Upper lobe of left lung (tissue), 6 donors: ENCODE measurements at regions not wholly inside any gene's neighbourhood (a gene's known extent, or its start where the extent isn't known, plus 50 kb on each side); places are given as distances from the start of the nearest gene placed in this dataset.

Experiments
- ATAC-seq, 2 donors: fragments of 200-7000 bp; cut with Tn5 transposase; one replicate each; pipeline ENCODE4 v1.9.1; 2022; ENCODE audit warnings: mild to moderate bottlenecking in 2 of 2, moderate library complexity in 2 of 2; ENCODE audit not compliant: low FRiP score in 2 of 2
- DNase-seq, 2 donors: peaks; one replicate each; pipeline ENCODE4 v3.0.0-alpha.2; 2019 to 2020
- H3K27ac ChIP-seq, 4 donors: fragments of 200-600 bp; sonication (generic); one replicate each; pipeline ENCODE4 v1.5.1; 2016 to 2019
- H3K27me3 ChIP-seq, 4 donors: fragments of 200-600 bp; sonication (generic); one replicate each; pipeline ENCODE4 v1.5.1; 2017 to 2019
- H3K36me3 ChIP-seq, 4 donors: fragments of 200-600 bp; sonication (generic); one replicate each; pipeline ENCODE4 v1.5.1; 2016 to 2019
- H3K4me1 ChIP-seq, 4 donors: fragments of 200-600 bp; sonication (generic); one replicate each; pipeline ENCODE4 v1.5.1; 2018 to 2019
- H3K4me3 ChIP-seq, 4 donors: fragments of 200-600 bp; sonication (generic); one replicate each; pipeline ENCODE4 v1.5.1; 2017 to 2019; ENCODE audit warnings: mild to moderate bottlenecking in 2 of 4, moderate library complexity in 1 of 4
- H3K9me3 ChIP-seq, 4 donors: fragments of 200-600 bp; sonication (generic); one replicate each; pipeline ENCODE4 v1.5.1; 2018 to 2019
- EP300 ChIP-seq, 4 donors: sonication (generic); formaldehyde crosslinking; IDR thresholded peaks; one replicate each; pipeline ENCODE4 v1.5.1; 2017; ENCODE audit warnings: antibody characterized with exemption in 4 of 4, control low read depth in 2 of 4
- POLR2A ChIP-seq, 4 donors: fragments of 450-650 bp; IDR thresholded peaks; one replicate each; pipeline ENCODE4 v1.5.1; 2016 to 2017; ENCODE audit warnings: antibody characterized with exemption in 4 of 4, mild to moderate bottlenecking in 2 of 4
- POLR2AphosphoS5 ChIP-seq, 2 donors: sonication (generic); formaldehyde crosslinking; IDR thresholded peaks; one replicate each; pipeline ENCODE4 v1.5.1; 2017; ENCODE audit warnings: antibody characterized with exemption in 2 of 2
- WGBS, 2 donors: methylation state at CpG; one replicate each; pipeline ENCODE4 v1.1.5; 2017 to 2018; 5-methylcytosine and 5-hydroxymethylcytosine counted together
- TF ChIP-seq, protein P1 (sequence below), 6 experiments: fragments of 450-650 bp in 4 of 6; fragments of 200-600 bp in 2 of 6; sonication (generic) in 2 of 6; IDR thresholded peaks; one replicate each; pipeline ENCODE4 v1.5.1; 2016 to 2019; ENCODE audit warnings: antibody characterized with exemption in 6 of 6
- donor health status: DM: no; HTN: no; CAD: no; lungs with moderate emphysema.
- donor health status: DM: no; HTN: yes; CAD: no; lungs with severe emphysema.

DNA sequence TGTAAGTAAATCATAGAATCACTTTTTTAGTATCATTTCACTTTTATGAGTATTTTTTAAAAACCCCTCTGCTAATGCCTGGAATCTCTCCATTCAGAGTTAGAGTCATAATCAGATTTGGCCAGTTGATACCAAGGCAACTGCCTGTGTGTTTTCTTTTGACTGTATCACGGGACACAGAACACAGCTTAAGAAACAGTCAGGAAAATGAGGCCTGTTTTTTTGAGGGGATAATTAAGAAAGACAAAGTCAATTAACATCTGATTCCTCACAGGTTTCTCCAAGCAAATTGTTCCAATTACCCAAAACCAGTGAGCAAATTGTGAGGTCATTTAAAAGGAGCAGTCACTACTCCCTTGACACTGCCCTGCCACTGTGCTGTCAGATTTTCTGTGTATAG, 944.5 kb upstream of the SOX9 start:
- ATAC-seq, result no peak
- no peaks in the 10 kb centered on the region for H3K36me3 ChIP-seq
- H3K27me3 ChIP-seq, result no peaks in the 10 kb centered on the region
- H3K4me1 ChIP-seq, result no peaks in the 10 kb centered on the region
- no peak overlapping the region for H3K27ac ChIP-seq
- no peak overlapping the region for H3K4me3 ChIP-seq
- H3K9me3 ChIP-seq, result no peaks in the 10 kb centered on the region
- no peak for DNase-seq
- 78 to 81% methylated on average over 1 of the region's 1 CpG for WGBS, 2 donors
- TF ChIP-seq POLR2A (IDR thresholded peaks at IDR 0.05) (no peak), EP300 (IDR thresholded peaks at IDR 0.05) (no peak), POLR2AphosphoS5 (IDR thresholded peaks at IDR 0.05) (no peak)
- TF ChIP-seq, protein P1, sequence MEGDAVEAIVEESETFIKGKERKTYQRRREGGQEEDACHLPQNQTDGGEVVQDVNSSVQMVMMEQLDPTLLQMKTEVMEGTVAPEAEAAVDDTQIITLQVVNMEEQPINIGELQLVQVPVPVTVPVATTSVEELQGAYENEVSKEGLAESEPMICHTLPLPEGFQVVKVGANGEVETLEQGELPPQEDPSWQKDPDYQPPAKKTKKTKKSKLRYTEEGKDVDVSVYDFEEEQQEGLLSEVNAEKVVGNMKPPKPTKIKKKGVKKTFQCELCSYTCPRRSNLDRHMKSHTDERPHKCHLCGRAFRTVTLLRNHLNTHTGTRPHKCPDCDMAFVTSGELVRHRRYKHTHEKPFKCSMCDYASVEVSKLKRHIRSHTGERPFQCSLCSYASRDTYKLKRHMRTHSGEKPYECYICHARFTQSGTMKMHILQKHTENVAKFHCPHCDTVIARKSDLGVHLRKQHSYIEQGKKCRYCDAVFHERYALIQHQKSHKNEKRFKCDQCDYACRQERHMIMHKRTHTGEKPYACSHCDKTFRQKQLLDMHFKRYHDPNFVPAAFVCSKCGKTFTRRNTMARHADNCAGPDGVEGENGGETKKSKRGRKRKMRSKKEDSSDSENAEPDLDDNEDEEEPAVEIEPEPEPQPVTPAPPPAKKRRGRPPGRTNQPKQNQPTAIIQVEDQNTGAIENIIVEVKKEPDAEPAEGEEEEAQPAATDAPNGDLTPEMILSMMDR (IDR thresholded peaks at IDR 0.05), result no peak

DNA sequence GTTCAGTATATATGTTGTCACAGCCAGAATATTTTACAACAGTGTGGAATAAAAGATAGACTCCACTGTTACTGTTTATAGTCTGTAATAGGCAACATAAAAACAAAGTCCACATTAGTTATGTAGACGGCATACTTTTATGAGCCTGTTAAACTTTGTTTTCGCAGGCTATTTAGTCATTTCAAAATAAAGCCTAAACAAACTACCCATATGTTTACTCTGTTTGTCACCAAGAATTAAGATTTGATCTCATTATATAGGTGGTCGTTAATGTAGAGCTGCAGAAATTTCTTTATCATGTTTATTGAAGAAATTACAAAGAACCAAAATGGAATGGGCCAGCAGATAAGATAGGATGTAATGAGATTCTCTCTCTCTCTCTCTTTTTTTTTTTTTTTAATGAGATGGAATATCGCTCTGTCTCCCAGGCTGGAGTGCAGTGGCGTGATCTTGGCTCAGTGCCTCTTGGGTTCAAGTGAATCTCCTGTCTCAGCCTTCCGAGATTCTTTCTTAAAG, 943.8 kb upstream of the SOX9 start:
- no peaks in the 10 kb centered on the region for H3K4me1 ChIP-seq
- no peak for ATAC-seq
- H3K36me3 ChIP-seq, result no peaks in the 10 kb centered on the region
- H3K4me3 ChIP-seq, result no peak overlapping the region
- H3K27me3 ChIP-seq, result no peaks in the 10 kb centered on the region
- 80 to 84% methylated on average over 6 of the region's 6 CpGs for WGBS, 2 donors
- H3K27ac ChIP-seq, result no peak overlapping the region
- no peak for DNase-seq
- no peaks in the 10 kb centered on the region for H3K9me3 ChIP-seq
- no peak for TF ChIP-seq POLR2A (IDR thresholded peaks at IDR 0.05)
- TF ChIP-seq POLR2AphosphoS5 (IDR thresholded peaks at IDR 0.05), result no peak
- TF ChIP-seq, protein P1 (IDR thresholded peaks at IDR 0.05), result no peak
- no peak for TF ChIP-seq EP300 (IDR thresholded peaks at IDR 0.05)

DNA sequence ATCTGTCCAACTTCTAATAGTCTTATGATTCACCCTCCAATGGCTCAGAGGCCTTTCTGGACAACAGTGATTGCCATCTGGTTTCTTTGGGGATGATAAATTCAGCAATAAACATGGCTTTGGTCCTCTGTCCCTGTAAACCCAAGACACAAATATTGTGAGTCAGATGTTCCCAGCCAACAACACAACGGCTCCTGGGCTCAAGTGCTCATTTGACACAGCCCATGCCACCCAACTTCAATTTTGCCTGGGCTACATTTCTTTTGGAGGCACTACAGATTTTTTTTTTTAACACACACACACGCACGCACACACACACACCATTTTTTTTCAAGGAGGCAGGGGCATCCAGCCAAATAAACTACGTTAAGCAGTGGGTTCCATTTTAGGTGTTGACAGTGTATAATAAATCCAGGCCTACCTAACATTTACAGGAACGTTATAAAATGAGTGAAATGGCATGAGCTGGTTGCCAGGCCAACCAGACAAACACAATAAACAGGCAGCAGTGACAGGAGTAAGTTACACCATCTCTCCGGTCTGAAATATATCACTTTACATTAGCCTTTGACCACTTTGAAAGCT, 939.9 kb upstream of the SOX9 start:
- TF ChIP-seq, protein P1 (IDR thresholded peaks at IDR 0.05), result no peak
- no peak for TF ChIP-seq POLR2A (IDR thresholded peaks at IDR 0.05)
- TF ChIP-seq POLR2AphosphoS5 (IDR thresholded peaks at IDR 0.05), result no peak
- no peak for TF ChIP-seq EP300 (IDR thresholded peaks at IDR 0.05)
- no peaks in the 10 kb centered on the region for H3K36me3 ChIP-seq
- no peak overlapping the region for H3K27ac ChIP-seq
- DNase-seq (no peak), ATAC-seq (no peak)
- H3K4me3 ChIP-seq, result no peak overlapping the region
- H3K4me1 ChIP-seq, result no peaks in the 10 kb centered on the region
- WGBS, 2 donors, result 34 to 42% methylated on average over 6 of the region's 6 CpGs
- H3K27me3 ChIP-seq, result no peaks in the 10 kb centered on the region
- no peaks in the 10 kb centered on the region for H3K9me3 ChIP-seq

DNA sequence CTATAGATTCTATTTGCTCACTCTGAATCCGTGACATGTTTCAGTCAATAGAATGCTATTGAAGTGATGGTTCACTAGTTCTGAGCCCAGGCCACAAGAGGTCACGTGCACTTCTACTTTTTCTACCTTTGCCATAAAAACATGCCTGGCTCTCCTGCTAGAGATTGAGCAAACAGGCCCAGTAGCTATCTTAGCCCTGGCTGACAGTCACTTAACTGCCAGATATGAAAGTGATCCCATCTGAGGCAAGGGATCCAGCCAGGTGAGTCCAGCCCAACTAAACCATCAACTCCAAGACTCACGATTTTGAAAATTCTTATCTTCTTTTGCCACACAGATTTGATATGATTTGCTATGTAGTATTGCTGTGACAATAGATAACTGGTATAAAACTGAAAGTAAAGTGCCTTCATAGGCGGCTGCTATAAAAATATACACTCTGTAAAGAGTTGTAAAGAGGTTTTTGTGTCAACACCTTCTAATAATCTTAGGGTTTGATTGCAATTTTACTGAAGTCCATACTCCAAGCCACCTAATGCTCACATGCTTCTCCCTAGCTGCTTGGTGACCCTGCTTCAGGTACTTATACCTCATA, 937.7 kb upstream of the SOX9 start:
- Histone ChIP-seq H3K27ac (no peak overlapping the region), H3K9me3 (no peaks in the 10 kb centered on the region), H3K4me3 (no peak overlapping the region), H3K27me3 (no peaks in the 10 kb centered on the region), H3K36me3 (no peaks in the 10 kb centered on the region), H3K4me1 (no peaks in the 10 kb centered on the region)
- 52 to 80% methylated on average over 4 of the region's 4 CpGs for WGBS, 2 donors
- ATAC-seq (no peak), DNase-seq (no peak)
- no peak for TF ChIP-seq POLR2AphosphoS5 (IDR thresholded peaks at IDR 0.05)
- TF ChIP-seq, protein P1 (IDR thresholded peaks at IDR 0.05), result no peak
- no peak for TF ChIP-seq POLR2A (IDR thresholded peaks at IDR 0.05)
- TF ChIP-seq EP300 (IDR thresholded peaks at IDR 0.05), result no peak

DNA sequence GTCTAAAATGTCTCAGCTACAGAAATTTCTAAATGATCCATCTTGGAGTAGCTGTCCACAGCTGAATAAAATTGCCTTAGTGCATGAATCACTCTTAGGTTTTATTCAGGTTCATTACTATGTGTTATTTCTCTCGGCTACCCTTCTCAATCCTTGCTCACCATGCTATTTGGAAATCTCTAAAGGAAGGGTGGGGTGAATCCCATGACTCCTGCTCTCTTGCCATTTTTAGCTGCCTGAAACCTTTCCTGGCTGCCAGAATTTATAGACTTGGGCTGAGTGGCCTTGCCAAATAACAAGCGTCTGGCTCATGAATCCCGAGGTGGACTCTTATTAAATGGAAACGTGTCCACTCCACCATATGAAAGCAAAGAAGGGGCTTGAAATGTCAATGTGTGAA, 936.1 kb upstream of the SOX9 start:
- H3K9me3 ChIP-seq, result no peaks in the 10 kb centered on the region
- no peaks in the 10 kb centered on the region for H3K27me3 ChIP-seq
- TF ChIP-seq, protein P1 (IDR thresholded peaks at IDR 0.05), result no peak
- TF ChIP-seq POLR2A (IDR thresholded peaks at IDR 0.05) (no peak), POLR2AphosphoS5 (IDR thresholded peaks at IDR 0.05) (no peak), EP300 (IDR thresholded peaks at IDR 0.05) (no peak)
- ATAC-seq (no peak), DNase-seq (no peak)
- 83% methylated on average over 4 of the region's 4 CpGs for WGBS, 2 donors
- H3K27ac ChIP-seq, result no peak overlapping the region
- H3K36me3 ChIP-seq, result no peaks in the 10 kb centered on the region
- H3K4me1 ChIP-seq, result no peaks in the 10 kb centered on the region
- no peak overlapping the region for H3K4me3 ChIP-seq
